ENCODE measurements at regions not wholly inside any gene's neighbourhood (a gene's known extent, or its start where the extent isn't known, plus 50 kb on each side); places are given as distances from the start of the nearest gene placed in this dataset.

DNA sequence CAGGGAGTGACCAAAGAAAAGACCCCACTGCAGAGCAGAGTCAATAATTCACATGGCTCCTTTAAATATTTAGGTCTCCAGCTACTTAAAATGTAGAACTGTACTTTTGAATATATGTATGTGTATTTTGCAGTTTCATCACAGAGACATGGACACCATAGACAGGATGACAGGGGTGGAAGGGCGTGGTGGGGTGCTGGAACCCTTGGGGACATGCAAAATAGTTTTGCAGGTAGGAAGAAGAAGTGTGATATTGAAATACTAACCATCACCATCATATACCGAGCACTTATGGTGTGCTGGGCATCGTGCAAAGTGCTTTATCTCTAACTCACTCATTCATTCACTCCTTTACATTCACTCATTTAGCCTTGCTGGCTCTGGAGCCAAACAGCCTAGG is 72.5 kb upstream of the IGSF21 start:
- intact Hi-C loops (cut with DNase I): no loop called here
- DNase-seq: no peak

DNA sequence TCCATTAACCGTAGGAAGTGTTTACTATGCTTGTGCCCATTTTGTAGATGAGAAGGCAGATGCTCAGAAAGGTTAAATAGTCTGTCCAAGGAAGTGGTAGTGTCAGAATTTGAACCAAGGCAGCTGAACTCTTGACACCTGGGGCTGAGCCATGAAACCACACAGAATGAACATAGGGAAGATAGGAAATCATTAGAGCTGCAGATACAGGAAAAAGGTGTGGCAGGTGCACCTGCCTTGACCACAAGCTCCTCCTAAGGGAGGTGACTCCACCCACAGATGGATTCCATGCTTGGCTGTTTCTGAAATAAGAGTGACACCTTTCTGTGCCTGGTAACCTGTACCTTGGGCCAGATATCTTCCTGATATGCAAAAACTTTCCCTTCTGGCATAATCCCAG is 69.9 kb upstream of the IGSF21 start:
- intact Hi-C loops (cut with DNase I): no loop called here
- no peak for DNase-seq

DNA sequence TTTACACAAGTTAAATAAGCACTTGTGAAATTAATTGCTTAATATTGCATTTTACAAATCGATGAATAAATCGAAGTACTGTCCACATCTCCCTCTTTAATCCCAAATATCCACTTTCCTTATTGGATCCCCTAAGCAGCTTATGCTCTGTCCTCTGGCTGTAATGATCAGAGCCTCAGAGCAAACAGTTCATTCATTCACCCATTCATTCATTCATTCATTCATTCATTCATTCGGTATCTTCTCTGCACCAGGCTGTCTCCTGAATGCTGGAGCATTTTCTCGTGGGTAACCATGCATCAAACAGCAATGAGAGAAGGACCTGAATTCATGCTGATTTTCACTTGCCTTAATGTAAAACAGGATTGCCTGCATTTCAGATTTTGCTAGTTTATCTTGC is 69.5 kb upstream of the IGSF21 start:
- DNase-seq: no peak
- intact Hi-C loops (cut with DNase I): no loop called here

DNA sequence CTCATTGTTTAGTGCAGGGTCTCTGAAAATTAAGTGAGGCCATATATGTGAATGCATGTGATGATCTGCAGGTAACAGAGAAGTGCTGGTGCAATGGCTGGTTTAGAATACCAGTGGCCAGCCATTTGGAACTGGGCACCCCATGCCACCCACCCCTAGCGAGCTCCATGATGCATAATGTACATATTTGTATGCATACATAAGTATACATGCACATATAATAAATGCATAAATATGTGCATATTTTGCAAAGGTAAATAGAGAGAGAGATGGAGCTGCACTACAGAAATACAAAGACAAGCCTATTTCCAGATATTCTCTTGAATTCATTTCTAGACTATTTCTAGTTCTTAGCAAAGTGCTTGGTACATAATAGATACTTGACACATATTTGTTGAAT is 68.5 kb upstream of the IGSF21 start:
- intact Hi-C loops (cut with DNase I): no loop called here
- DNase-seq: no peak

DNA sequence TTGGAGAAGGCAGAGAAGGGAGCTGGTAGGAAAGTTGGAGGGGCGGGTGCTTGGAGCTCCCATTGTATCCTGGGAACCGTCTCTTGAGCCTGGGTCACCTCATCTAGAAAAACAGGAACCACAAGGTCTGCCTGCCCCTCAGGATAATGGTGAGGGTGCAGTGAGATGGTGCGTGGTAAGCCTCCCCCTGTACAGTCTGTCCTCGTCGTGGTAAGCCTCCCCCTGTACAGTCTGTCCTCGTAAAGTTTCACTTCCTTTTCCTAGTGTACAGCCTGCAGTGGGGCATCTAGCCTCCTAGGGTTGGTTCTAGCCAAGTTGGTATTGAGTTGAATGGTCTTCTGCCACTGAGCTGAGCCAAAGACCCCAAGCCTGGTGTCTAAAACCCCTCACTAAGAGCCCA is 66.5 kb upstream of the IGSF21 start:
- peak in 25 of 42 donors; percentile 8 to 52 (median 28) for DNase-seq

DNA sequence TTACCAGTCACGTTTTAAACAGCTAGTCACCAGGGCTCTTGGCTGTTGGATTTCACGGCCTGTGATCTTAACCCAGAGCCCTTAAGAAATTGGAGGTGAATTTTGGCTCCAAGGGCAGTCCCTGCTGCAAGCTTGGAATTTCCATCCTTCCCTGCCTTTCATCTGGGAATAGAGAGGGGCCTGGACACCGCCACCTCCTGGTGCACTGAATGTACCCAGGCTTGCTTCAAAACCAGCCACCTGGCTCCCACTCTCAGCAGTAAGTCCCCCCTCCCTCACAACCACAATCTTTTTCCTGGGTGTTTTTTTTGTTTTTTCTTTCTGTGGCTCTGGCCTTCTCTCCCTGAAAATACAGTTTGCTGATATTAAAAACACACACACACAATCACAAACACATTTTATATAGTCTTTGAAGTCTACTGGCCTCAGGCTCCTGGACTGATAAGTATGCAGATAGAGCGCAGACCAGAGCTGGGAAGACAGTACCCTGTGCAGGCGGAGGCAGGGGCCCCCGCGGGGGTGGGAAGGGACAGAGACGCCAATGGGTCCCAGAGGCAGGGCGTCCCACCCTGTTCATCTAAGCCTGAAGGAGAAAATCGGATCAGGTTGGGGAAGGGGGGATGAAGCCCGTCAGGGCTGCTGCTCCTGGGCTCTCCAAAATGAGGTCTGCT is 65.8 kb upstream of the IGSF21 start:
- intact Hi-C loops (cut with DNase I): no loop called here
- no peak for DNase-seq

More for the DNA sequence above, 66.5 kb upstream of the IGSF21 start:
- intact Hi-C loops (cut with DNase I): no loop called here

DNA sequence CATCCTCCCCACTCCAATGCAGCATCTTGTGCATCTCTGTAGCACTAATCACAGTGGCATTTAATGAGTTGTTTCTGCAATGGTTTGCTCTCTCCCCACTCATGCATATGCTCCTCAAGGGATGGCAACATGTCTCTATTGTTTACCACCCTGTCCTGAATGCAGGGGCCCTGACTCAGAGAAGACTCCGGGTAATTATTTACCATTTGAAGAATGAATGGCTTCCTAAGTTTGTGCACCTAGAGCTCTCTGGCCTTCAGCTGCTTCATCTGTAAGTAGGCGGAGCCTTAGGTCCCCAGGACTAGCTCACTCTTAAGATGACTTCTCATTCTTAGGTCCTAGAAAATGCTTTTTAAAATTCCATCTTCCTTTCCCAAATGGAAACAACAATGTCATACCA is 63.7 kb upstream of the IGSF21 start:
- intact Hi-C loops (cut with DNase I): no loop called here
- no peak for DNase-seq

DNA sequence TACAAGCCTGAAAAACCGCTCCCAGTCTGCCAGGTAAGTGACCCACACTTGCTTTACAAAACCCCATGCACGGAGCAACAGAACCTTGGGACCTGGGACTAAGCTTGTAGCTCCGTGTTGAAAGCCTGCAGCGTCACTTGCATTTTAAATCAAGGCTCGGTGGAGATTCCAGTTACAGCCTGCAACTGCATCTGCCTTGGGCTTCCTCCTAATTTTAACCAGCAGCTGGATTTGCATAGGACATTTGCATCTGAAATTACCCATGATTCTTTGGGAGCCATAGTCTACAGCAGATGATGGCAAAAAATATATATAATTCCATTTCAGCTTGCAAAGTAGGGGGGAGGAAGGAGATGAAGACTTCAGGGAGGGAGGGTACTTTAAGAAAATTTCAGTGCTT is 62.4 kb upstream of the IGSF21 start:
- no peak for DNase-seq
- intact Hi-C loops (cut with DNase I): no loop called here

DNA sequence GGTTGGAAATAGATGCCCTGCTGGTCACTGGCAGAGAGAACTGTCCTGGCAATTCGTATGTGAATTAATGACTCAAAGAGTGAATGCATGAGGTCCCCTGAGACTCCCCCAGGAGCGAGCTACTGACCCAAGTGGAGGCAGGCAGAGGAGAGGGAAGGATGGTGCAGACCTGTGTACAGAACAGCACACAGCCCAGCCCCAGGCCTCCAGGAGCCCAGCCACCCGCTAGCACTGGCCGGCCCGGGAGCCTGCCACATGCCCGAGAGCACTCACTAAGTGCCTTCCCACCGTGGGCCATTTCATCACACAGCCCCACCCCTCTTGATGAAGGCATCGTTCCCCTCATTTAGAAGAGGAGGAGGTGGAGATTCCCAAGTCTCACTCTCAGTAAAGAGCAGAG is 62.0 kb upstream of the IGSF21 start:
- no peak for DNase-seq
- intact Hi-C loops (cut with DNase I): no loop called here

DNA sequence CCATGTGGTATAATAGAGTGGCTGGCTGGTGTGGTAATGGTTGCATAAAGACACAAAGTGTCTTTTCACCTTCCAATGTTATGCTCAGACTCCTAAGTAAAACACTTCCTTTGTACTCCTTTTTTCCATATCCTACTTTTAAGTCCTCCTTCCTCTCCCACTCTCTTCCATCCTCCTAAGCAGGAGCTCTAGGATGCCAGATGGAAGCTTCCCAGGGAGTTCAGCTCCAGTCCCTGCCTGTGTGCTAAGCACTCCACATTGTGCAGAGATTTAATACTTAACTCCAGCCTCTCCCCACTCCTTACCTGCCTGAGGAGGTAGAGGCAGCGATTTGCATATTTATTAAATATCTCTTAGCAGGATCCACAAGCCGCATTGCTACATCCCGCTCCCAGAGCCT is 60.5 kb upstream of the IGSF21 start:
- intact Hi-C loops (cut with DNase I): no loop called here
- no peak for DNase-seq

DNA sequence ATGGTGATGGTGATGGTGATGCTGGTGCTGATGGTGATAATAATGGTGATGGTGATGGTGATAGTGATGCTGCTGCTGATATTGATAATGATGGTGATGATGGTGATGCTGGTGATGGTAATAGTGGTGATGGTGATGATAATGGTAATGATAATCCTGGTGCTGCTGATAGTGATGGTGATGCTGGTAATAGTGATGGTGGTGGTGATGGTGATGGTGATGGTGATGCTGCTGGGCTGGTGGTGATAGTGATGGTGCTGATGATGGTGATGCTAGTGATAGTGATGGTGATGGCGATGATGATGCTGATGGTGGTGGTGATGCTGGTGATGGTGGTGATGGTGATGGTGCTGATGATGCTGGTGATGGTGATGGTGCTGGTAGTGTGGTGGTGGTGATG is 58.4 kb upstream of the IGSF21 start:
- no peak for DNase-seq
- intact Hi-C loops (cut with DNase I): no loop called here

DNA sequence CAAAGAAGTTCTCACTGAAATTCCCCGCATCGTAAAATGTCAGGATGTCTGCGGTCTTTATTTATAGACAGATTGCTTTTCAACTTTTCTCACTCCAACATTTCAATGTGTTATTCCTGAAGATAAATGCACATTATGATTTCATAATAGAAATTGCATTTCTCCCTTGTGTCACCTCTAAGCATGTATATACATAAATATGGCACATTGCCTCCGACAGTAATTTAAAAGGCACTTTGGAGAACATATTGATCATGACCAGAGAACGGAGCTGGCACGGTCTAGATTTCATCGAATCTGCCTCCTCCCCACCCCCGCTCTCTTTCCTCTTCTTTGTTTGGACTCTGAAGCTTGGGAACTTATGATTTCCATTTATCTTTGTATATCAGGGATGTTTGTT is 54.9 kb upstream of the IGSF21 start:
- intact Hi-C loops (cut with DNase I): no loop called here
- DNase-seq: no peak

DNA sequence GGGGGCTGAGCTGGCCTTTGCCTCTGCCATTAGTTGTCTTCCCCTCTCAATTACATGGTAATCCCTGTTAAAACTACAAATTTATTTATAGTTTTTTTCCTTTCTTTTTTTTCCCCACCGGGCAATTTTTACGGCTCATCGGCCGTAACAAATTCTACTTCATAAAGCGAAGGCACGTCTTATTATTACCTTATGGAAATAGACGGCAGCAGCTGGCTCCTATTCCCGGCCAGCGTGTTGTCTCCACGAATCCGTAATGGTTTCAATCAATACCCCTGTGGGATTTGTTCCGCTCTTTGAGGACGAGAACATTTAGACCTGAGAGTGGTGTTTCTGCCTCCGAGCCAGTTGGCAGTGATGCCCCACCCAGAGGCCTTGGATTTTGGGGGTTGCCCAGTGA is 52.4 kb upstream of the IGSF21 start:
- intact Hi-C loops (cut with DNase I): no loop called here
- DNase-seq: no peak

DNA sequence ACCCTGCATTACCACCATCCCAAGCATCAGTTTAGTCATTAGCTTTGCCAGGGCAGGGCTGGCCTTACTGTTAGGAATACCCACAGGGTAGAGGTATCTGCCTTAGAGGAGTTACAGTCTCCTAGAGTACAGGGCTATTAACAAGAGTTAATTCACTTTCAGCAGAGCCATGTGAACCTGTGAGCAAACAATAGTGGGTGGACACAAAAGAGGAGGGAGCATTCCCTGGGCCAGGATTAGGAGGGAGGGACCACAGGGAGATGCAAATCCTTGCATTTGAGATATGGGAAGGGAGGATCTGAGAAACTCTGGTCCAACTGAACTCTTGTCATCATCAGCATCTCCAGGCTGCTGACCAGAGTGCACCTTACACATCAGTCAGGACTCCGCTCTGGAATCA is 51.1 kb upstream of the IGSF21 start:
- intact Hi-C loops (cut with DNase I): no loop called here
- no peak for DNase-seq

DNA sequence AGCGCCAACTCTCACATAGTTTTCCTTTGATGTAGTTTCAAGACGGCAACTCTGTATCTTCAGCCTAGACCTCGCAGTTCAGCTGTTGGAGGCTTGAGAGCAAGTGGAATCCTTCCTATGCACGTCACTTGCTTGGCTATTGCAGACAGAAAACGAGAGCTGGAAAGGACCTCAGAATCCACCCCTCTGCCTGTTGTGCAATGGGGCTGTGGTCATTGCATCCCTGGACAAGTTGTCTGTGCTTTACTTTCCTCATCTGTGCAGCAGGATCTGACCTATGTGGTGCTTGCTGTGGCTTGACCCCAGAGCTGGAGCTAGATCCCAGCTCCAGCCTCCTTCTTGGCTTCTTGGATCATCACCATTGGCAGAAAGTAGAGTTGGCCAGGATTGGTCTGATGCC is 50.0 kb upstream of the IGSF21 start:
- no peak for DNase-seq
- intact Hi-C loops (cut with DNase I): no loop called here
